HepG2 (cell line): ENCODE measurements at regions not wholly inside any gene's neighbourhood (a gene's known extent, or its start where the extent isn't known, plus 50 kb on each side); places are given as distances from the start of the nearest gene placed in this dataset.

Experiments used
- CTCF ChIP-seq: sonication (generic); formaldehyde crosslinking; IDR thresholded peaks from 2 replicates; pipeline ENCODE4 v1.5.0; 2020; ENCODE audit warnings: mild to moderate bottlenecking, missing genetic modification reagents, moderate library complexity
- HOMEZ ChIP-seq: IDR thresholded peaks from 2 replicates; pipeline ENCODE4 v1.6.1; 2016; ENCODE audit warnings: low read depth
- JUND ChIP-seq: sonication (generic); formaldehyde crosslinking; IDR thresholded peaks from 2 replicates; pipeline ENCODE4 v1.8.0; 2022; ENCODE audit warnings: mild to moderate bottlenecking, missing genetic modification reagents
- KDM4B ChIP-seq: sonication (generic); formaldehyde crosslinking; IDR thresholded peaks from 2 replicates; pipeline ENCODE4 v1.4.0; 2020; ENCODE audit warnings: missing genetic modification reagents
- KLF6 ChIP-seq: IDR thresholded peaks from 2 replicates; pipeline ENCODE4 v1.8.0; 2016; ENCODE audit warnings: missing biosample characterization, missing genetic modification reagents
- MLX ChIP-seq: IDR thresholded peaks from 2 replicates; pipeline ENCODE4 v1.6.1; 2016
- NFATC3 ChIP-seq: sonication (generic); formaldehyde crosslinking; IDR thresholded peaks from 2 replicates; pipeline ENCODE4 v1.5.1; 2020; ENCODE audit warnings: mild to moderate bottlenecking, missing genetic modification reagents
- PBX3 ChIP-seq: sonication (generic); formaldehyde crosslinking; IDR thresholded peaks from 2 replicates; pipeline ENCODE4 v1.8.1; 2023; ENCODE audit warnings: missing genetic modification reagents, inconsistent platforms, borderline replicate concordance
- PHF8 ChIP-seq: sonication (generic); formaldehyde crosslinking; IDR thresholded peaks from 2 replicates; pipeline ENCODE4 v1.5.0; 2020; ENCODE audit warnings: missing genetic modification reagents
- POLR2A ChIP-seq, 2 experiments: IDR thresholded peaks; 2 replicates each; pipeline ENCODE4 v1.6.1; 2011; ENCODE audit warnings: low read depth in 2 of 2, low read length in 2 of 2, mild to moderate bottlenecking in 1 of 2, moderate library complexity in 1 of 2; ENCODE audit not compliant: insufficient read depth in 1 of 2
- STAT6 ChIP-seq: sonication (generic); formaldehyde crosslinking; IDR thresholded peaks from 2 replicates; pipeline ENCODE4 v1.4.0; 2020; ENCODE audit warnings: missing genetic modification reagents, mild to moderate bottlenecking, borderline replicate concordance
- ZNF263 ChIP-seq: sonication (generic); formaldehyde crosslinking; IDR thresholded peaks from 2 replicates; pipeline ENCODE4 v1.4.0; 2020; ENCODE audit warnings: missing genetic modification reagents

- TF ChIP-seq PBX3 (CRISPR knock-in tag) (no peak), HOMEZ (CRISPR knock-in tag) (no peak), STAT6 (CRISPR knock-in tag) (no peak), JUND (CRISPR knock-in tag) (no peak), MLX (no peak), KLF6 (CRISPR knock-in tag) (no peak), KDM4B (CRISPR knock-in tag) (no peak), PHF8 (no peak), NFATC3 (no peak), CTCF (CRISPR knock-in tag) (no peak), POLR2A (IDR thresholded peaks at IDR 0.05; ENCODE audit: insufficient read depth in 1 of 2, low read depth in 2 of 2, low read length in 2 of 2) (no peak), ZNF263 (CRISPR knock-in tag) (no peak)
These were observed 450.3 kb upstream of the TBX3 start for GRCh38 chr12:115134298-115134697.
